ENCODE measurements at regions not wholly inside any gene's neighbourhood (a gene's known extent, or its start where the extent isn't known, plus 50 kb on each side); places are given as distances from the start of the nearest gene placed in this dataset.

DNA sequence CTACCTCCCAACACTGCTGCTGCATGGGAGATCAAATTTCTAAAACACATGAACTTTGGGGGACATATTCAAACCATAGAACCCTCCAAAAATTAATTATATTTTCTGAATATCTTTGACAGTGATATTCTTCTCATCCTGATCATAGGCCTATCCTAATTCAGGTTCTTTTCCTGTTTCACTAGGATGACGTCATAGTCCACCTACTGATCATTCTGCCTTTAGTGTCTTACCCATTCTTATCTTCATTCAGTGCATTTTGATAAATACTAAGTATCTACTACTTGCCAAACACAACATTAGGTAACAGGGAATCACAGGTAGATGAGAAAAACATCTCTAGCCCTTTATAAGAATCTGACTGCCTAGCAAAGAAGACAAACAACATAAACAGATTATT lies 179.1 kb upstream of the PRLR start:
- TF ChIP-seq CTCF (IDR thresholded peaks at IDR 0.05; ENCODE audit: insufficient read depth, missing control alignments), result no peak
- DNase-seq (ENCODE audit: insufficient read length, low spot score) (no peak), FAIRE-seq (no peak)

DNA sequence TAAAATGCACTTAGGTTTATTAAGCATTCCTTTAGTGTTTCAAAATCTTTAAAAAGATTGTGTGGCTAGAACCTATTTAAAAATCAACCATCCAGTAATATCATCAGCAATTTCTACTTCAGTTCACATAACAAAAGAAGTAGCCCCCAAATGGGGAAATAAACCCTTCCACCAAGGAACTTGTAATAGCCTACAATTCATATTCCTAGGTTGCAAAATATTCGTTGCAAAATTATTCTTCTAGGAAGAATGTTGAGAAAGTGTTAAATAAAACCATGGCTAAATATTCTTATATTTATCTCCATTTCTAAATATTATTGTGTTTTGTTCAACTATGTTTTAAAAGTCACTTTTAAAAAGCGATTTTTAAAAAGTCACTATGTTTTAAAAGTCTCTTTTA lies 177.9 kb upstream of the PRLR start:
- DNase-seq (ENCODE audit: insufficient read length, low spot score), result no peak
- TF ChIP-seq CTCF (IDR thresholded peaks at IDR 0.05; ENCODE audit: insufficient read depth, missing control alignments), result no peak
- FAIRE-seq, result no peak

GRCh38 chr5:35407697-35408096 lies 177.4 kb upstream of the PRLR start:
- TF ChIP-seq CTCF (IDR thresholded peaks at IDR 0.05; ENCODE audit: insufficient read depth, missing control alignments), result no peak
- FAIRE-seq, result no peak
- DNase-seq (ENCODE audit: insufficient read length, low spot score), result no peak

DNA sequence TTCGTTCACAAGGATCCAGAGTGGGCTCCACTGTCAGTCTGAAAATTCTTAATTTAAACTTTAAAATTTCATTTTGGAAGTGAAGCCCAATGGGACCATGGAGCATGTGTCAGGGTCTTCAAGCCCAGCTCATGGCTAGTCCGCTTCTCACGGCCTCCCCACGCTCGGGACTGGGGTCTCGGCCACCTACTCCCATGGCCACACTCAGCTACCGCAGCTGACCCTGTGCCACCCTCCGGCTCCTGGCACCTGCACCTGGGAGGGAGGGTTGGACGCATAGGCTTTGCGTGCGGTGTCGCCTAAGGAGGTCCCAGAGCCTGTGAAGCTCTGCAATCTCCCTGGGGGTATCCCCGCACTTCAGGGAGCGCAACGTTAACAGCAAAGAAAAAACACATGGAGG lies 175.7 kb upstream of the PRLR start:
- DNase-seq (ENCODE audit: insufficient read length, low spot score) (no peak), FAIRE-seq (no peak)
- no peak for TF ChIP-seq CTCF (IDR thresholded peaks at IDR 0.05; ENCODE audit: insufficient read depth, missing control alignments)

DNA sequence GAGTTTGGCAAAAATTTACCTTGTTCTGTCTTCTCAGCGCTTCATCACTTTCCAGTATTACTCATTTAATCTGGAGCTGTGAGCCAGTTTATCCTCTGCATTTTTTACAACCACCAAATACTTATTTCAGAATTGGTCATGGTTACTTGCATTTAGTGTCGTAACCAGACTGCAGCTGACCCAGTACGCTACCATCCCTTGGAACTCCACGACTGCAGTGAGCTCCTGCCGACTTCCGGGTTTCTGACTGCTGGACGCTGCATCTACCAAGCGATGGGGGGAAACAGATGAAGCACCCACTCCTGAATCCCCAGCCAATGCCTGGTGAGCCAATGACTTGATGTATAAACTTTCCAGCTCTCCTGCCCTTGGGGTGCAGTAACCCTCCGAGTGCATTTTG lies 174.4 kb upstream of the PRLR start:
- FAIRE-seq (no peak), DNase-seq (ENCODE audit: insufficient read length, low spot score) (no peak)
- TF ChIP-seq CTCF (IDR thresholded peaks at IDR 0.05; ENCODE audit: insufficient read depth, missing control alignments), result no peak

GRCh38 chr5:35393901-35394300 lies 163.6 kb upstream of the PRLR start:
- DNase-seq (ENCODE audit: insufficient read length, low spot score), result no peak
- TF ChIP-seq CTCF (IDR thresholded peaks at IDR 0.05; ENCODE audit: insufficient read depth, missing control alignments), result no peak
- FAIRE-seq, result no peak

DNA sequence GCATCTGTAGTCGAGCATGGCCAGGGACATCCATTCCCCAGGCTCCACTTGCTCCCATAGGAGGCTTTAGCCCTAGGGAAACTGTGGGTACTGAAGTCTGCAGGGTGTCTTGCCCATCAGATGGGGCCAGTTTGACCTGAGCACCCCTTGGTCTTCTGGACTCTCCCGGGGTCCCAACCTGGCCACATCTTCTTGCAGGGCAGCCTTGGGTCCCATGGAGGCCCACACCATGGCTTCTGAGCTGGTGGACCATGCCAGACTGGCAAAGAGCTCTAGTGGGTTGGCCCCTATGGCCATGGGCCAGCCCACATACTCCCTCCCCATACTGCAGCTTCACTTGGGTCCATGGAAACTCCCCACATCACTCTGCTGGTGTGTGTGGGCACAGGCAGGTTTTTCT lies 154.4 kb upstream of the PRLR start:
- DNase-seq (ENCODE audit: insufficient read length, low spot score), result no peak
- FAIRE-seq, result no peak
- TF ChIP-seq CTCF (IDR thresholded peaks at IDR 0.05; ENCODE audit: insufficient read depth, missing control alignments), result no peak

Data from D721Med (cell line).